WTC11 (cell line): ENCODE measurements at regions not wholly inside any gene's neighbourhood (a gene's known extent, or its start where the extent isn't known, plus 50 kb on each side); places are given as distances from the start of the nearest gene placed in this dataset.

Experiments
- ATAC-seq: fragments of 200-7000 bp; cut with Tn5 transposase; 2 replicates; pipeline ENCODE4 v1.10.0; 2021; ENCODE audit warnings: mild to moderate bottlenecking, moderate library complexity
- CTCF ChIA-PET: fragments of 300-600 bp; sonication (Branson Sonifier 250); formaldehyde crosslinking; loops from one replicate; lab custom pipeline; 2021; ENCODE audit warnings: antibody characterized with exemption; lab: Charles Lee
- POLR2A ChIA-PET: fragments of 350-600 bp; sonication (Branson Sonifier 250); formaldehyde crosslinking; loops from one replicate; lab custom pipeline; 2021; ENCODE audit warnings: antibody characterized with exemption; lab: Charles Lee
- DNase-seq: peaks from one replicate; pipeline ENCODE4 v3.0.0; 2021; ENCODE audit warnings: low spot score
- H3K27ac Mint-ChIP-seq: 2 replicates; pipeline ENCODE4 v1.8.0; 2021; ENCODE audit warnings: mixed read lengths
- H3K27me3 Mint-ChIP-seq: 2 replicates; pipeline ENCODE4 v1.8.0; 2021; ENCODE audit warnings: low read depth, mild to moderate bottlenecking, moderate library complexity, mixed read lengths
- H3K36me3 Mint-ChIP-seq: 2 replicates; pipeline ENCODE4 v1.8.0; 2021; ENCODE audit warnings: mixed read lengths
- H3K4me1 Mint-ChIP-seq: 2 replicates; pipeline ENCODE4 v1.8.0; 2022; ENCODE audit warnings: mixed read lengths
- H3K4me3 Mint-ChIP-seq: 2 replicates; pipeline ENCODE4 v1.8.0; 2021; ENCODE audit warnings: mild to moderate bottlenecking, moderate library complexity, mixed read lengths
- H3K9me3 Mint-ChIP-seq: 2 replicates; pipeline ENCODE4 v1.8.0; 2021; ENCODE audit warnings: mixed read lengths
- AFF4 ChIP-seq: sonication (generic); formaldehyde crosslinking; IDR thresholded peaks from 2 replicates; pipeline ENCODE4 v1.8.1; 2023; ENCODE audit warnings: mild to moderate bottlenecking, missing genetic modification reagents, borderline replicate concordance
- ATF1 ChIP-seq: sonication (generic); formaldehyde crosslinking; IDR thresholded peaks from 2 replicates; pipeline ENCODE4 v1.8.1; 2023; ENCODE audit warnings: mild to moderate bottlenecking, moderate library complexity, missing genetic modification reagents
- ATF3 ChIP-seq: sonication (generic); formaldehyde crosslinking; conservative IDR thresholded peaks from 2 replicates; pipeline ENCODE4 v1.8.1; 2022; ENCODE audit warnings: mild to moderate bottlenecking, missing genetic modification reagents
- E2F1 ChIP-seq: sonication (generic); formaldehyde crosslinking; IDR thresholded peaks from 2 replicates; pipeline ENCODE4 v1.8.0; 2022; ENCODE audit warnings: mild to moderate bottlenecking, missing genetic modification reagents
- FOXJ3 ChIP-seq: sonication (generic); formaldehyde crosslinking; IDR thresholded peaks from 2 replicates; pipeline ENCODE4 v1.9.0; 2021; ENCODE audit warnings: missing genetic modification reagents, mild to moderate bottlenecking, borderline replicate concordance
- FOXP1 ChIP-seq: sonication (generic); formaldehyde crosslinking; IDR thresholded peaks from 2 replicates; pipeline ENCODE4 v1.8.0; 2022; ENCODE audit warnings: missing genetic modification reagents, mild to moderate bottlenecking, moderate library complexity, borderline replicate concordance
- GTF2I ChIP-seq: fragments of 250-450 bp; sonication (Bioruptor Pico); conservative IDR thresholded peaks from 2 replicates; pipeline ENCODE4 v1.4.0; 2021; ENCODE audit warnings: mild to moderate bottlenecking
- JAZF1 ChIP-seq: fragments of 250-450 bp; sonication (Bioruptor Pico); IDR thresholded peaks from 2 replicates; pipeline ENCODE4 v1.9.0; 2021; ENCODE audit warnings: moderate library complexity, mild to moderate bottlenecking, inconsistent platforms
- MLX ChIP-seq: sonication (generic); formaldehyde crosslinking; IDR thresholded peaks from 2 replicates; pipeline ENCODE4 v1.8.1; 2023; ENCODE audit warnings: mild to moderate bottlenecking, missing genetic modification reagents, moderate library complexity
- MXD4 ChIP-seq: fragments of 250-450 bp; sonication (Bioruptor Pico); IDR thresholded peaks from 2 replicates; pipeline ENCODE4 v1.8.0; 2021; ENCODE audit warnings: mild to moderate bottlenecking, moderate library complexity, borderline replicate concordance
- NFATC4 ChIP-seq: fragments of 250-450 bp; sonication (Bioruptor Pico); IDR thresholded peaks from 2 replicates; pipeline ENCODE4 v1.9.0; 2021; ENCODE audit warnings: mild to moderate bottlenecking
- NFE2L1 ChIP-seq: sonication (generic); formaldehyde crosslinking; IDR thresholded peaks from 2 replicates; pipeline ENCODE4 v1.8.1; 2023; ENCODE audit warnings: missing genetic modification reagents
- NR1H2 ChIP-seq: sonication (generic); formaldehyde crosslinking; IDR thresholded peaks from 2 replicates; pipeline ENCODE4 v1.9.0; 2021; ENCODE audit warnings: mild to moderate bottlenecking, moderate library complexity, missing genetic modification reagents
- OVOL2 ChIP-seq: fragments of 250-450 bp; sonication (Bioruptor Pico); IDR thresholded peaks from 2 replicates; pipeline ENCODE4 v1.9.0; 2021; ENCODE audit warnings: mild to moderate bottlenecking, borderline replicate concordance
- SMAD3 ChIP-seq: sonication (generic); formaldehyde crosslinking; IDR thresholded peaks from 2 replicates; pipeline ENCODE4 v1.8.0; 2022; ENCODE audit warnings: missing genetic modification reagents, mild to moderate bottlenecking, borderline replicate concordance
- ZNF121 ChIP-seq: sonication (generic); formaldehyde crosslinking; IDR thresholded peaks from 2 replicates; pipeline ENCODE4 v1.8.0; 2023; ENCODE audit warnings: missing genetic modification reagents
- ZNF512 ChIP-seq: sonication (generic); formaldehyde crosslinking; IDR thresholded peaks from 2 replicates; pipeline ENCODE4 v1.8.1; 2022; ENCODE audit warnings: missing genetic modification reagents, borderline replicate concordance
- ZNF532 ChIP-seq: fragments of 250-450 bp; sonication (Bioruptor Pico); IDR thresholded peaks from 2 replicates; pipeline ENCODE4 v1.9.0; 2021; ENCODE audit warnings: mild to moderate bottlenecking, borderline replicate concordance
- TF ChIP-seq, protein P1 (sequence below): sonication (generic); formaldehyde crosslinking; IDR thresholded peaks from 2 replicates; pipeline ENCODE4 v1.8.1; 2022; ENCODE audit warnings: mild to moderate bottlenecking, missing genetic modification reagents, moderate library complexity, borderline replicate concordance
- TF ChIP-seq, protein P2 (sequence below): sonication (generic); formaldehyde crosslinking; IDR thresholded peaks from 2 replicates; pipeline ENCODE4 v1.8.0; 2022; ENCODE audit warnings: mild to moderate bottlenecking, missing genetic modification reagents

DNA sequence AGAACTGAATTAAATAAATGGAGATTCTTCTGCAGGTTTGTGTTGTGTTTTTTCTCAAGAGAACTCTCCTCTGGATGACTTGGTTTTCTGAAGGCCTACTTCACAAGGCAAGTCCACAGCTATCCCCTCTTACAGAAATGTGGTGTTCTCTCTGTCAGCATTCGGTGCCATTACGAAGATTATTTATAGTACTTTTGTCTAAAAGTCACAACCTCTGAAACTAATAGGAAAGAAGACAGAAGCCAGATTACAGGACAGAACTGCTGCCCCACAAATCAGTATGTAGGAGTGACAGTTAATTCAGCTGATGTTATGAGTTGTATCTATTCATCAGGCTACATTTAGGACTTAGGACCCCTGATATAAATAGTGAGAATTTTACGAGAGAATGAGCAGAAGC lies 413.5 kb downstream of the TMX3 start (continued):
- TF ChIP-seq ZNF532 (CRISPR knock-in tag) (no peak), NR1H2 (CRISPR knock-in tag) (no peak), ATF3 (CRISPR knock-in tag) (no peak), GTF2I (CRISPR knock-in tag) (no peak), MXD4 (CRISPR knock-in tag) (no peak), JAZF1 (CRISPR knock-in tag) (no peak)
- TF ChIP-seq, protein P1, sequence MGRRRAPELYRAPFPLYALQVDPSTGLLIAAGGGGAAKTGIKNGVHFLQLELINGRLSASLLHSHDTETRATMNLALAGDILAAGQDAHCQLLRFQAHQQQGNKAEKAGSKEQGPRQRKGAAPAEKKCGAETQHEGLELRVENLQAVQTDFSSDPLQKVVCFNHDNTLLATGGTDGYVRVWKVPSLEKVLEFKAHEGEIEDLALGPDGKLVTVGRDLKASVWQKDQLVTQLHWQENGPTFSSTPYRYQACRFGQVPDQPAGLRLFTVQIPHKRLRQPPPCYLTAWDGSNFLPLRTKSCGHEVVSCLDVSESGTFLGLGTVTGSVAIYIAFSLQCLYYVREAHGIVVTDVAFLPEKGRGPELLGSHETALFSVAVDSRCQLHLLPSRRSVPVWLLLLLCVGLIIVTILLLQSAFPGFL = no peak
- TF ChIP-seq, protein P2, sequence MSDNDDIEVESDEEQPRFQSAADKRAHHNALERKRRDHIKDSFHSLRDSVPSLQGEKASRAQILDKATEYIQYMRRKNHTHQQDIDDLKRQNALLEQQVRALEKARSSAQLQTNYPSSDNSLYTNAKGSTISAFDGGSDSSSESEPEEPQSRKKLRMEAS = no peak

DNA sequence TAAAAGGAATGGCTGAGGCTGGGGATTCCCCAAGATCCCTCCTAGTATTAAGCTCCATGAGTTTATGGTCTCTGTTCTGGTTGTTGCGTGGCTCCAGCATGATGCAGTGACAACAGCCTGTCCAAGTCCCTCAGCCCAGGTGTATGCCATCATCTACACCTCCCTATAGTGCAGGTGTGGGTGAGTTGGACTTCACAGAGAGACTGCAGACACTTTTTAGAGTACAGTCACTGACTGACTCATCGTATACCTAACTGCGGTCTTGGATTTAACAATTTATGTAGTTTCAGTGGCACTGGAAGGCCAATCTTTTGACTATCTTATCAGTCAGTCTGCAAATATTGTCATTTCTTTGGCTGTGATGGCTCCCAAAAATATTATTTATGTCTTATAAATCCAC lies 415.0 kb downstream of the TMX3 start:
- Mint-ChIP-seq H3K4me3 (no peak overlapping the region), H3K27ac (no peak overlapping the region), H3K36me3 (no peaks in the 10 kb centered on the region), H3K9me3 (no peaks in the 10 kb centered on the region), H3K4me1 (no peaks in the 10 kb centered on the region), H3K27me3 (no peaks in the 10 kb centered on the region)
- POLR2A ChIA-PET = no interaction called here
- TF ChIP-seq, protein P1 = no peak
- TF ChIP-seq AFF4 (CRISPR knock-in tag) (no peak), OVOL2 (CRISPR knock-in tag) (no peak), MLX (CRISPR knock-in tag) (no peak)
- CTCF ChIA-PET = no interaction called here
- DNase-seq (no peak), ATAC-seq (no peak)

- no peak overlapping the region for H3K27ac Mint-ChIP-seq
- H3K4me3 Mint-ChIP-seq = no peak overlapping the region
- no peak for ATAC-seq
- no peaks in the 10 kb centered on the region for H3K4me1 Mint-ChIP-seq
- POLR2A ChIA-PET = no interaction called here
- H3K27me3 Mint-ChIP-seq = no peaks in the 10 kb centered on the region; the same call in 1 of the 2 replicates
- no peak for DNase-seq
- CTCF ChIA-PET = no interaction called here
- H3K9me3 Mint-ChIP-seq = peaks cover 12% of the 10 kb centered on the region
- no peaks in the 10 kb centered on the region for H3K36me3 Mint-ChIP-seq
- TF ChIP-seq ZNF121 (CRISPR knock-in tag) = no peak
- TF ChIP-seq ZNF512 (CRISPR knock-in tag) = no peak
- no peak for TF ChIP-seq FOXJ3 (CRISPR knock-in tag)
- no peak for TF ChIP-seq NFE2L1 (CRISPR knock-in tag)
- no peak for TF ChIP-seq E2F1
- TF ChIP-seq ATF1 (CRISPR knock-in tag) = no peak
- TF ChIP-seq SMAD3 = no peak
- TF ChIP-seq NFATC4 = no peak
- no peak for TF ChIP-seq FOXP1 (CRISPR knock-in tag)
Measured at GRCh38 chr18:68298330-68298729, 416.6 kb downstream of the TMX3 start.
